ENCODE measurements at regions not wholly inside any gene's neighbourhood (a gene's known extent, or its start where the extent isn't known, plus 50 kb on each side); places are given as distances from the start of the nearest gene placed in this dataset.
A peak's percentile ranks its signal among the peaks of the same experiment; 100 is the strongest.

DNA sequence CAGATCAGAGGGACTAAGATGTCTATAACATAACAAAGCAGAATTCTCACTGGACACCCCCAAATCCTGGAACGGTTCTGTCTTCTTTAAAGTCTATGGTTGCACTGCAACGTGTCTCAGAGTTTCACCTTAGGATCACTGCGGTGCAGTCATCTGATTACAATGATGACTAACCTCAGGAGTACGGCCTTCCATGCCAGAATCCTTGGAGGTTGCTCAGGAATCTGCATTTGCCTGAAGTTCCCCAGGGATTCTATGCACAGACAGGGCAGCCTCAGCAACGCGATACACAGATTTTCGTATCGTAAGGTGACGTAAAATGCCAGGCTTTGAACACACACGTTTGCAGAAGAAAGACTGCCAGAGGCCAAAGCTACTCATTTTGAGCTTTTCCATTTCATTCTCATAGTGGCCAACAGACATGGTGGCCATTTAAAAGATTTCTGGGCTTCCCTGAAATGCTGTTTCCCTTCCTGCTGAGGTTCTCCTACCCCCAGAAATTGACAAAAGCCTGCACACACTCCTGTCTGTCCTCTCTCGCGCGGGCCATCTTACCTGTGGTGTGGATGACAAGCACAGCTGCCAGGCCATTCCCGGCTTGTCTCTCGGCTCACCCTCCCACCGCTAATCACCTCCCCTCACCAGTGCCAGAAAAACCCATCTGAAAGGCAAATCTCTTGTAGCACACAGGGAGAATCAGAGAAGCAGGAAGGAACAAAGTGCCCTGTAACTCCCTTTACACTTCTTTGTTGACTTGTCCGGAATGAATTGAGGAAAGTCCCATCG, 148.8 kb downstream of the ACKR3 start:
- DNase-seq (ENCODE audit: low spot score): no peak

DNA sequence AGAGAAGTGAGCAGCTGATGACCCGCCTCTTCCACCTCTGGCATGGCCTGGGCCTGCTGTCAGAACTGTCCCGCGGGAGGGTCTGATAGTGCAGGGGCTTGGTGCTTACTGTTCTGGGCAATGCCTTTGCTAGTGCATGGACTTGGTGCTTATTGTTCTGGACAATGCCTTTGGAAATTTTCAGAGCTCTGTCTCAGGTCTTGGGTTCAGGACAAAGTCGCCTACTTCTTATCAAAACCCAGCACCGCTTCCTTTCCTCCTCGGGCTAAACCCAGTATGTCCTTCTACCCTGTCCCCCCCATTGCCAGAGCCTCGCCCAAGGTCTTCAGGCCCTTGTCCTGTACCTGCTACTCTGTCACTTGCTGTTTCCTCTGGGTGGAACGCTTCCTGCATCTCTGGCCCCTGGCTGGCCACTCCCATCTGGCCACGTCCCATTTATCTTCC, 149.6 kb downstream of the ACKR3 start:
- DNase-seq (ENCODE audit: low spot score): no peak

DNA sequence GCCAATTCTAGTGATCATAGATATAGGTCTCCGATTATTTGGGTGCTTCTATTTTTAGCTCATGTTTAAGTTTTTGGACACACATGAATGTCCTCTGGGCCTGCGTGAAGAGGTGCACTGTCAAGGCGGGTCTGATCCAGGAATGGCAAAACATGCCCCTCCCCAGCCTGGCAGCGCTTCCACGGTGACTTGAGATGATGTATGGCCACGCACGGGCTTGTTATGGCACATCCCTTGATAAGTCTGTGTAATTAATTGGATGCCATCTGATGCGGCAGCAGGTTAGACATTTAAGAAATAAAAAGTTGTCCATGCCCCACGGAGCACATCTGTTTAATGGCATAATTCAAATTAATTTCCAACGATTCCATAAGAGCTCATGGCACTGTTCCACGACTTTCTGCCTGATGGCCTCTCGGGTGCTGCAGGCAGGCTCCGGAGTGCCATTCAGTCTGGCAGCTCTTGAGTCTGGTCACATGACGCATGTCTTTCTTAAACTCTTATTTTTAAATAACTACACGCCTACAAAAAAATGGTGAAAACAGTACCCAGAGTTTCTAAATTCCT, 151.4 kb downstream of the ACKR3 start:
- DNase-seq (ENCODE audit: low spot score): no peak

DNA sequence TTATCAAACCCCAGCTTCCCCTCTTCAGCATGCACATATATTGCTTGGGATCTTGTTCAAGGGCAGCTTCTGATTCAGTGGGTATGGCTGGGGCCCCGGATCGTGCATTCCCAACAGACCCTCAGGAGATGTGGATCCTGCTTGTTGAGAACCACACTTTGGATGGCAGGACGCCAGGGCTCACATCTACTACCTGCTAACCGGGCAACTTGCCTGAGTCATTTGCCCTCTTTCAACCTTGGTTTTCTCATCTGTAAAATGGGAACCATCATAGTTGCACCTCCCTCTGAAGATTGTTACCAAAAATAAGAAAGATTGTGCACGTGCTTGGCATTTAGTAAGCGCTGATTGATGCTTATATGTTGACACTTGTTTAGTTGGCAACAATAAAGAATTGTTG, 154.6 kb downstream of the ACKR3 start:
- DNase-seq (ENCODE audit: low spot score): no peak

DNA sequence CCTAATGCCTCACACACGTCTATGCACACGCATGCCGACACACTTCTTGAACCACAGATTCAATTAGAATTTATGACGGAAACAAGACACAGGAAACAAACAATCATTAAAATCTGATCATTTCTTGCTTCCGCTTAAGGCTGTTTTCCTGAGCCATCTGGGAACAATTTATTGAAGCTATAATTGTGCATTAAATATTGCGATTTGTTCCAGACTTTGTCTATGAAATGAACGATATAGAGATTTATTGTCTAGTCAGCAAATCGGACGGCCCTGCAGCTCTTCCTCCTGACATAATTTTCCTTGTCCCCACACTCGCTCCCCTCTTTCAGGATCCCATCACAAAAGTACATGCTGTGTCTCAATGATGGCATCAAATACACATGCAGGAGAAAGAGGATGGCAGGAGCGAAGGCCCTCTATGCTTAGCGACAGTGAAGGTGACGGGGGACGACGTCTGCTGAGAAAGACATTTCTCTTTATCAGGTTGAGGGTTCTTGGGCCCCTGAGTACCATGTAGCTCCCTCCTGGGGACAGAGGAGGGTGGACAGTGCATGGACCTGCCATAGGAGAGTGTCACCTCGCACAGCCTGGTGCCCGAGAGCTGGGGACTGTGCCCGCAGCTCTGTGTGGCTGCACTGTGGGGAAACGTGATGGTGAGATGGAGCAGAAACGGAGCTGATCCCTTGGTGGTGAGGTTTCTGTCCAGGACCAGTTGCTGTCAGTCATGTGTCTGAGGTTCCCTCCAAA, 157.3 kb downstream of the ACKR3 start:
- DNase-seq (ENCODE audit: low spot score): no peak

DNA sequence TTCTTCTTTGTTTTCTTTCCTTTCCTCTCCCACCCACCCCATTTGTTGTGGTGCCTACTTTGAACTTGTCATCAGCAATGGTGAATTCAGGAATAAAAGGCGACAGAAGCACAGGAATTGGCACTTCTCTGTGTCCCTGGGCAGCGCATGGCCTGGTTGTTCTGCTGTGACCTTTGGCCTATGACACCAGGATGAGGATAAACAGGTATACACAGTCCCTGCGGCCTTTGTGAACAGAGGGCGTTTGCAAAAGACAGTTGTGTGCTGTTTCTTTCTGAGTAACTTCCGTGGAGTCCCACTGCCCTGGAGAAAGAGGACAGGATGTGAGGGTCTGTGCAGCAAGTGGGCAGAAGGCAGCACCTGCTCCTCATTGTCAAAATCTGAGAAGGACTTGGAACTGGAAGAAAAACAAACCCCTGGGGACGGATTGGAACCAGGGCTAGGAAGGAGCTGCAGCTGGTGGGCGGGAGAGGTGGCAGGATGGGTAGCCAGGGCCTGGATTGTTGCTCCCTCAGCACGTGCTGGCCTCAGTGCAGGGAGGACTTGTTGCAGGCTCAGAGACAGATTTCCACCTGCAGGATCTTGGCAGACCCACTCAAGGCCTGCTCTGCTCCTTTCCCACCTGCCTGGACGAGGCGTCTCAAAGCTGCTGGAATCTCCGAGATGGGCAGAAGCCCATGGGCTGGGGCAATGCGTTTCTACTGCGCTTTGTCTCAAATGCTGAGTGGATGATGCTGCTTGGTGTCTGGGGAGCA, 159.5 kb downstream of the ACKR3 start:
- DNase-seq (ENCODE audit: low spot score): no peak

DNA sequence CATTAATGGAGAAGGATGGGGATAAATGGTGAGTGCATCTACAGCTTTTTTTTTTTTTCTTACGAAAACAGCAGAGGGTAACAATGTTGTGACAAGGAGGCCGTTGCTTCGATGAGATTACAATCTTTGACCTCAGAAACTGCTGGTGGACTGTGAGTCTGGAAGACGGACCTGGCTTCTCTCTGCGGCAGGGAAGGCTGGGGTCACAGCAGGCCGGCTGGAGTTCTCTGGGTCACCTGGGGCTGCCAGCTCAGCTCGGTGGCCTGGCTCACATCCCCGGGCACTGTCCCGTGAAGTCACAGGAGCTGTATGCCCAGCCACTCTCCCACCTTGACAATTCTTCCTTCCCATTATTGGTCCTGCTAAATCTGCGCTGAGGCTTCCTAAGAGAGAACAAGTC, 160.8 kb downstream of the ACKR3 start:
- DNase-seq (ENCODE audit: low spot score): no peak

DNA sequence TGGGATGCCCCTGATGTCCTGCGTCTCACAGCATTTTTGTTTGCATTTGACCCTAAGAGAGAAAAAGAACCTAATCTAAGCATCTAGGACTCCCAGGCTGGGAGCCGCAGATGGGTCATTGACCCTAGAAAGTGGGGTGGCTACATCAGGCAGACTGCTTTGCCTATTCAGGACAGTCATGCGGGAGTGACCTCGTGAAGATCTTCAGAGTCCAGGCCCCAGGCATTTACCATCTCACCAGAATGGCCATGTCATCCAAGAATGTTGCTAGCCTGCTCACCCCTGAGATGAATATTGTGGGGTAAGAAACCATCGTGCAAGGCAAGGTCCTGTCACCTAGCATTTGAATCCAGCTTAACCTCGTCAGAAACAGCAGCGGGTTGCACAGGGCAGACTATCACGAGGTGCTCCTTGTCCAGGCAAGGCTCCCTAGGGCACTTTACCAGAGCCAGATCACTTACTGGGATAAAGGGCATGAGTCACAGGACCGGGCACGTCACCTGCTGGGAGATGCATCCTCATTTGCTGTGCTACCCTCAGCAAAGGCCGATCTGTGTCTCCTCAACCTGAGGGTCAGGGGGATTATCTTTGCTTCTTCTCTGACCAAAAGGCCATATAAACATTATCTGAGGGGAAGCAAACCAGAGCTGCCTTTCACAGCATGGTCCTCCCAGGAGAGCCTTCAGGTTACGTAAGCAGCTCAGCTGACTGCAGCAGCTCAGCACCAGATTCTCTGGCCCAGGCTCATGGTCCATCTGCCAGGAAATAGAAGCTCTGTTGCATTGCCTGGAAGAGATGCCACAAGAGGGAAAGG, 162.3 kb downstream of the ACKR3 start:
- peak; percentile 77 for DNase-seq (ENCODE audit: low spot score)

DNA sequence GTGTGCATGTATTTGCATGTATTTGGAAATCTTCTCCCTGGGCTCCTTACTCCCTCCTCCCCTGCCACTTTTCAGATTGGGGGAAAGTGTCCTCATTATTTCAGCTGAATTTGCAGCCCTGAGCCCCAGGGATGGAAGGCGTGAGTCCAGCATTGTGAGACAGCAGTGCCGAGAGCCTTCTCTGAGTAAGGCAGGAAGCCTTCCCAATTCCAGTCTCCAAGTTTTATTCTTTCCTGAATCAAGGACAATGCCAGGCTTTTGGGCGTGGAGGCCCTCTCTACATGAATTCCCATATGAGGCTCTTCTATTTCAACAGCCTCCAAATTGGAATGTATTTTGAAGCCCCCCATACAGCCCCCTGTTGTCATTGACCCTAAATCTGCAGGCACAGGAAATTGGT, 163.5 kb downstream of the ACKR3 start:
- DNase-seq (ENCODE audit: low spot score): no peak

DNA sequence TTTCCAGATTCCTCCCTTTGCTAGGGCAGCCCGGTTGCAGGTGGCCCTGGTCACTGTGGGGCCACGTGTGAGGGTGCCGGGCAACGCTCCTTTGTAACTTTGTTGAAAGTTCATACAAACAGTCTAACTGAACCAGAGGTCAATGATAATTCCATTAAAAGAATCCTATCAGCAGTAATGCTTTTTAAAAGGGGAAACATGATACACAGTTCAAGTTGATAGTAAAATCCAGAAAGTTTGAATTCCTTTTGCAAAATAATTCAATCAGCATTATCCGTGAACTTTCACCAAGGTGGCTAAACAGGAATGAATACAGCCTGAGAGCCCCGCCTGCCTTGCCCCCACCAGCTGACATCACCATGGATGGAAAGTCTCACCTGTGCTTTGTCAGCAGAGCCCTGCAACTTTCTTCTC, 166.2 kb downstream of the ACKR3 start:
- no peak for DNase-seq (ENCODE audit: low spot score)

DNA sequence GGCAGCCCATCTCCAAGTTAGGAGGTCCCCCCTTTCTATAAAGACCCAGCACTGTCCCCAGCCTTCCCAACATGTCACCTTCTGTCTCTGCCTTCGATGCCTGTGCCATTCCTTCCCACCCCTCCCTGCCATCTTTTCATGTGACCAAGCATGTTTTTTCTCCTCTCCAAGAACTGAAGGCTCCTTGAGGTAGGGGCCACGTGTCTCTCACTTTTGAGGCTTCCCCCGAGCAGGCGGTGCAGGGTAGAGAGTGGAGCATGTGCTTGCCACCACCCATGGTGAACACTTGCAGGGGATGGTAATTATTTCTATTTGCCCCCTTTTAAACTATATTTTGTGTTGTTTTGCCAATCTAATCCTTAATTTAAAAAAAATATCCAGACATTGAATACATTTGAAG, 168.4 kb downstream of the ACKR3 start:
- DNase-seq (ENCODE audit: low spot score): no peak

DNA sequence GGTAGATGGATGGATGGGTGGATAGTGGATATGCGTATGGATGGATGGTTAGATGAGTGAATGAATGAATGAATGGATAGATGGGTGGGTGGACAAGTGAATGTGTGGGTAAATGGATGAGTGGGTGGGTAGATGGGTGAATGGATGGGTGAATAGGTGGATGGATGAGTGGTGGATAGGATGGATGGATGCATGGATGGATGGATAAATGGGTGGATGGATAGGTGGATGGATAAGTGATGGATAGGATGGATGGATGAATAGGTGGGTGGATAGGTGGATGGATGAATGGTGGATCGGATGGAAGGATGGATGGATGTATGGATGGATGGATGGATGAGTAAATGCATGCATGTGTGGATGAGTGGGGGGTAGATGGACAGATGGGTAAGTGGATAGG, 169.3 kb downstream of the ACKR3 start:
- DNase-seq (ENCODE audit: low spot score): no peak

DNA sequence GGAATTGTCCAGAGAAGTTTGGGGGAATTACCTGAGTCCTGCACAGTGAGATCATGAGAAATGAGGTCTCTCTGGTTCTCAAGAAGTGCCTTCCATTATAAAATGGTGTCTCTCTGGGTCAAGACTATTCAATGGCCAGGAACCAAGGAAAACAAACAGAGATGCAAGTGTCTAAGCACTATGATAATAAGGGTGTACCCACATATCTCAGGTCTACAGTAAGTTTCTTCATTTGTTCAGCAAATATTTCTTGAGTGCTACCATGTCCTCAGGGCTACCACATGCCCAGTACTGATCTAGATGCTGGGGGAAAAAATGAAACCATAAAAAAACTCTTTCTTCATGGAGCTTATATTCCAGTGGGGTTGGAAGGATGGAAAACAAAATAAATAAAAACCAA, 170.0 kb downstream of the ACKR3 start:
- no peak for DNase-seq (ENCODE audit: low spot score)

DNA sequence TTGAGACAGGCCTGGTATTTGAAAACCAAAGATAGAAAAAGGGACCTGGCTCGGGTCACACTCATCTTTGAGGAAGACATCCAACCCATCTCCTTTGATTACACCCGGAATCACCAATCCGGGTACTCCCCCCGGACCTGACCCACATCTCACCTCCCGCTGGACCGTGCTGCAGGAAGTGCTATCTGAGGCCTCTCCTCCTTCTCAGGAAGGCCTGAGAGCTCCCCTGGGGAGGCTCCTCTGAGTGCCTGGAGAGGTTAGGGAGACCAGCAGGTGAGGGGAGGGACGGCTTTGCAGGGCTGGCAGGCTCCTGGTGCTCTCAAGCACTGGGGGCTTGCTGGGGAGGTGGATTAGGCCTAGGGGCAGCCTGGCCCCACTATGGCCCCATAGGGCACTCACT, 170.9 kb downstream of the ACKR3 start:
- no peak for DNase-seq (ENCODE audit: low spot score)

DNA sequence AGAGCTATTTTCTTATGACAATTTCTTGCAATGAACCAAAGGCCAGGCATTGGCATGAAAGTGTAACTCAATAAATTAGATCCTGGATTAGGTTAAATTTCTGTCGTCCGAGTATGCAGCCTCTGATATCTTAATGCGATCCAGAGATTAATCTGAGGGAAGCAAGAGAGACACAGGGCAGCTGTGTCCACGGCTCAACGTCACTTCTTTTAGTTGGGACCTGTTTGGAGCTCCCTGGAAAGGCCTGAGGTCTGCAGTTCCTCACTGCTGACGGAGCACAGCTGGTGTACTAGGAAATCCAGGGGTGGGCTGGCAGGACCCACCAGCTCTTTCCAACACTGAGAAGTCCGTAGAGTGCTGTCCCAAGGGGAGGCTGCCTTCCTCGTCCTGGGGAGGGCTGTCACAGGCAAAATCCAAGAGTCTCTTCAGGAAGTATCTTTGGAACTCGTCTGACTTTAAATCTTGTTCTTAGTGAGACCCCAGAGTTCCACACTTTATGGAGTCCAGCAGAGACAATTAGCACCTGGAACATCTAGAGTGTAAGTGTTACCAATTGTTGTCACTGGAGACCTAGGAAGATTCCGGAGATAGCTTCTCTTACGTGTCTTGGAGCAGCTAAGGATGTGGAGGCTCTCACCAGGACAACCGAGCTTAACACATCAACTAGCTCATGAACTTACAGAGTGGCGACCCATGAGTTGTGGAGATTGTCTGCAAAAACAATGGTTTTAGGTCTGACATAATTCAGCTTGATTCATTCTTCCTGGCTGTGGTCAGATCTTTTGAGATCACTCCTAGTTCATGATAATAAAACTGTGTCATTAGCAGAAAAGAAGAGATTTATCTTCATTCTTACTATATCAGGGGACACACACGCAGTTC, 173.7 kb downstream of the ACKR3 start:
- peak; percentile 75 for DNase-seq (ENCODE audit: low spot score)

DNA sequence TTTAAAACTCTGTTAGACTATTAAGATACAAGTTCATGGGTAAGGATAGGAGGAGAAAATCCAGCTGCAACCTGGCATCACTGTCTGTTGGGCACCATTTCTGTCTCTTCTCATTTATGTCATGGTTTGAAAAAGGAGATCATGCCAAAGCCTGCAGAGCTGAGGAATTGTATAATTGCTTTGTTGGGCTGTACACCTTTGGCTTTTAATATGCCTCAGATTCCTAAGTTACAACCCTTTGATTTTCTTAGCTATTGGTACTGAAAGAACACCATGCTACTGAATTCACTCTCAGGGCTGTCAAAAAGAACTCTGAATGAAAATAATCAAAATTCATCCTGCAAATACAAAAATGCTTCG, 174.3 kb downstream of the ACKR3 start:
- no peak for DNase-seq (ENCODE audit: low spot score)

DNA sequence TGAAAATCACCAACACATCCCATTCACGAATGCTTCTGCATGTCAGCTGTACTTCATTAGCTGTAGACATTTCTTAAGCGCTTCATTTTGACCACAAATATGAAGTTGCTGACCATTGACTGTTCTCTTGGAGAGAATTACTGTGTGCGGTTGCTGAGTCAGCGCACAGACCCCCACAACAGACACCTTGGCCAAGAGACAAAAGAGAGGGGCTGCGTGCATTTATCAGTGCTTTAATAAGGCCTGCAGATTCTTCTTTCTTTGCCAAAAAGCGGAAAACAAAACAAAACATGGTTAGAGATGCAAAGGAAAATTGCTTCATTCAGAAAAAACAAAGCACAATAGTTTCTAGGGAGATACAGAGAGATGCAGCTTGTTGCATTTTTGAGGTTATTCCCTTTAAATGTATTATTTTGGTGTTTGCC, 174.7 kb downstream of the ACKR3 start:
- peak; percentile 87 for DNase-seq (ENCODE audit: low spot score)

DNA sequence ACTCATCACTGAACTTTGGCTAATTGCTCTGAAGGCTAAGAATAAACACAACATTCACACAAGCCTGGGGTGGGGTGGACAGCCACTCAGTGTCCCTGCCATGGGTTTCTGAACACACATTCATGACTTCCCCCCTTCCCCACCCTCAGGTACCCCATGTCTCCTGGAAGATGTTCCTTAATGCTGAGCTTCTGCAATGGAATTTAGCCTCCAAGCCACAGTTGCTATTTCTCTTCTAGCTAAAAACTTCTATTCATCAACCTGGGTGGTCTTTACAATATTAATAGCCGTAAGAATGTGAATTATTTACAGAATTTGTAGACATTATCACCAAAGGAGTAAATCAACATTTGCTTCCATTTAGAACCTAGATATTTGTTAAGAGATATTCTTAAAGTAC, 175.1 kb downstream of the ACKR3 start:
- no peak for DNase-seq (ENCODE audit: low spot score)

DNA sequence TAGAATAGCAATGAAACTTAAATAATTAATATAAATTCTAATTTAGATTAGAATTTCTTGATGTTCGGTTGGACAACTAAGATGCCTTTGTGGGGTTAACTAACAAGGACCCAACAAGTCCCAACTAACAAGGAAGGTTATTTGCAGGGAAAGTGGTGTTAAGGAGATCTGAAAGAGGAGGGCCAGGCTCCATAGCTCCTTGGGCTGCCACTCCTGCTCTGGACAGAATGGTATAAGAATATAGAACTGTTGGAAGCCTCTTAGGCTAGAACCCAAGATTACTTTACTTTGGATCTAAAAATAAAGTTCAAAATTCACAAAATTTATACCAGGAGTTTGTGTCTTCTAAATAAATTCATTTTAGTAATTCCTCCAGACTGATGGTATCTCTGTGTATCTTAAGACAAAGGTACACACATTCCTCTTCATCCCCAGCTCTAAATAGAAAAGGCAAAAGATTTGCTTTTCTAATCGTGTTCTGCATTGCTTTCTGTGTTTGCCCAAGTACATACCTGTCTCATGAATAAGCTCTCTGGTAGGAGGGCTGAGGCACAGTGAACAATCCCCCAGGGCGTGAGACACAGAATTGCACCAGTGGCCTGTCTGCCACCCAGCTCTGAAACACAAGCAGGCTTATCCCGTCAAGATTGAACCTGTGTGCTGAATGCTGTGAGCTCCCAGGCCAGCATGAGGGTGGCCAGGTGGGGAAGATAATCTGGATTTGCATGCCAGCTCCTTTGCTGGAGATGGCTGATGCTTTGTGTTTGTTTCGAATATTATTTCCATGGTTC, 176.0 kb downstream of the ACKR3 start:
- DNase-seq (ENCODE audit: low spot score): peak; percentile 61

DNA sequence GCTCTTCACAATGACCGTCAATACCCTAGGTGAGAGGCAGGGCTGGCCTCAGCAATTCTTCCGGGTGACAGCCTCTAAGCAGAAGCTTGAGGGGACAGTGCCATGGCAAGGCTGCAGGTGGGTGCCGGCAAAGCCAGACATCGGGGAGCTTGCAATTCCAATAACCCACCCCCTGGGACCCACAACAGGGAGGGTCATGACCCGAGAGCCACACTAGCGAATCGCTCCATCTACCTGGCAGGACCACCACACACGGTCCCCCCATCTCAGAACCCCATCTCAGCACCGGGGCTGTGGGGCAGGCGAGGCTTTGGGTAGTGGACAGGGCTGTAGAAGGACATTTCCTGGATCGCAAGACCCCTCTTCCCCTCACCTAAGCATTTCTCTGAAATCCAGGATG, 177.2 kb downstream of the ACKR3 start:
- no peak for DNase-seq (ENCODE audit: low spot score)

All from GM03348 (cell line).